K562 (cell line): ENCODE measurements at regions not wholly inside any gene's neighbourhood (a gene's known extent, or its start where the extent isn't known, plus 50 kb on each side); places are given as distances from the start of the nearest gene placed in this dataset.

Experiments used
- ATF7 ChIP-seq: fragments of 450-650 bp; IDR thresholded peaks from 2 replicates; pipeline ENCODE4 v1.7.1; 2014; ENCODE audit warnings: mild to moderate bottlenecking, moderate library complexity
- BMI1 ChIP-seq: fragments of 150-350 bp; IDR thresholded peaks from 2 replicates; pipeline ENCODE4 v1.6.1; 2014; ENCODE audit warnings: low read length
- CREB3 ChIP-seq: fragments of 450-650 bp; conservative IDR thresholded peaks from 2 replicates; pipeline ENCODE4 v1.6.1; 2016; ENCODE audit warnings: missing genetic modification characterization, low read depth, mild to moderate bottlenecking, missing compliant biosample characterization, moderate library complexity
- ELK1 ChIP-seq: sonication (generic); formaldehyde crosslinking; IDR thresholded peaks from 2 replicates; pipeline ENCODE4 v1.8.1; 2022; ENCODE audit warnings: missing genetic modification reagents
- FOXO4 ChIP-seq: fragments of 450-650 bp; formaldehyde crosslinking; IDR thresholded peaks from 2 replicates; pipeline ENCODE4 v1.4.0; 2020; ENCODE audit warnings: mild to moderate bottlenecking, moderate library complexity
- FOXP1 ChIP-seq: sonication (generic); formaldehyde crosslinking; IDR thresholded peaks from 2 replicates; pipeline ENCODE4 v1.8.0; 2022; ENCODE audit warnings: mild to moderate bottlenecking, missing genetic modification reagents
- IFI16 ChIP-seq: fragments of 250-450 bp; sonication (Bioruptor Pico); IDR thresholded peaks from 2 replicates; pipeline ENCODE4 v2.1.2; 2022; ENCODE audit warnings: mild to moderate bottlenecking, inconsistent platforms
- MYNN ChIP-seq, 2 experiments: sonication (generic); formaldehyde crosslinking in 1 of 2; IDR thresholded peaks; 2 replicates each; pipeline versions ENCODE4 v1.5.0 to v1.6.1; 2016 to 2020; ENCODE audit warnings: antibody characterized with exemption in 1 of 2, missing genetic modification reagents in 1 of 2
- SPI1 ChIP-seq: IDR thresholded peaks from 2 replicates; pipeline ENCODE4 v1.6.1; 2011; ENCODE audit warnings: low read depth, low read length, control low read depth, borderline replicate concordance
- SREBF2 ChIP-seq: sonication (generic); formaldehyde crosslinking; IDR thresholded peaks from 2 replicates; pipeline ENCODE4 v1.4.0; 2020; ENCODE audit warnings: mild to moderate bottlenecking, missing genetic modification reagents
- STAT5A ChIP-seq: IDR thresholded peaks from 2 replicates; pipeline ENCODE4 v1.6.1; 2012; ENCODE audit warnings: low read length, inconsistent platforms, borderline replicate concordance
- THAP7 ChIP-seq: fragments of 250-450 bp; sonication (Bioruptor Pico); IDR thresholded peaks from 2 replicates; pipeline ENCODE4 v1.5.0; 2021
- U2AF2 ChIP-seq: fragments of 200-400 bp; formaldehyde crosslinking; optimal IDR thresholded peaks from 2 replicates; pipeline ENCODE3; 2017; ENCODE audit warnings: low read depth, mild to moderate bottlenecking, low read length
- ZBTB17 ChIP-seq: fragments of 450-650 bp; formaldehyde crosslinking; IDR thresholded peaks from 2 replicates; pipeline ENCODE4 v1.4.0; 2020; ENCODE audit warnings: mild to moderate bottlenecking
- ZFP91 ChIP-seq: sonication (generic); formaldehyde crosslinking; IDR thresholded peaks from 2 replicates; pipeline ENCODE4 v1.8.0; 2022; ENCODE audit warnings: mild to moderate bottlenecking, missing genetic modification reagents

GRCh38 chr13:50740052-50740741 is 103.3 kb downstream of the DLEU7 start (continued):
- TF ChIP-seq ELK1 (CRISPR knock-in tag) (no peak), FOXP1 (CRISPR knock-in tag) (no peak), FOXO4 (CRISPR knock-in tag) (no peak), ZBTB17 (CRISPR knock-in tag) (peak; percentile 85), SREBF2 (CRISPR knock-in tag) (no peak), U2AF2 (no peak), STAT5A (no peak), CREB3 (tag) (no peak), BMI1 (no peak), THAP7 (CRISPR knock-in tag) (no peak), MYNN (IDR thresholded peaks at IDR 0.05) (no peak), MYNN (CRISPR knock-in tag; IDR thresholded peaks at IDR 0.05) (no peak), ZFP91 (CRISPR knock-in tag) (no peak), IFI16 (CRISPR knock-in tag) (no peak), ATF7 (no peak), SPI1 (no peak)
